IMR-90 (cell line): ENCODE measurements at regions not wholly inside any gene's neighbourhood (a gene's known extent, or its start where the extent isn't known, plus 50 kb on each side); places are given as distances from the start of the nearest gene placed in this dataset.

Experiments used
- ATAC-seq: fragments of 200-7000 bp; cut with Tn5 transposase; 2 replicates; pipeline ENCODE4 v1.9.1; 2020; ENCODE audit warnings: low read depth, mild to moderate bottlenecking, moderate library complexity
- BruUV-seq: library from RNA; stranded (reverse); fragments of 400-500 nt; replicated peaks from 2 replicates; lab custom pipeline; 2021; lab: Mats Ljungman, UMichigan
- CTCF ChIA-PET: fragments of 300-600 bp; formaldehyde crosslinking; extraction: SDS; loops from one replicate; lab custom pipeline; 2021; ENCODE audit warnings: antibody characterized with exemption; lab: Yijun Ruan, JAX
- POLR2A ChIA-PET: fragments of 300-600 bp; sonication (Branson Sonifier 250); formaldehyde crosslinking; loops from one replicate; lab custom pipeline; 2022; ENCODE audit warnings: antibody characterized with exemption; ENCODE audit not compliant: unreplicated experiment; lab: Charles Lee
- DNase-seq: peaks from one replicate; pipeline ENCODE4 v3.0.0; 2013
- H2AFZ ChIP-seq: replicated peaks from 2 replicates; pipeline ENCODE3; 2013; ENCODE audit warnings: low read length, mild to moderate bottlenecking; ENCODE audit not compliant: poor library complexity
- H2AK5ac ChIP-seq: 2 replicates; pipeline ENCODE4 v1.6.1; 2013; ENCODE audit warnings: low read depth, low read length, inconsistent platforms
- H2AK9ac ChIP-seq: replicated peaks from 2 replicates; pipeline ENCODE3; 2013; ENCODE audit warnings: mild to moderate bottlenecking, low read depth, low read length, moderate library complexity; ENCODE audit not compliant: poor library complexity
- H2BK120ac ChIP-seq: 2 replicates; pipeline ENCODE4 v1.6.1; 2013; ENCODE audit warnings: low read depth, low read length, inconsistent platforms
- H2BK15ac ChIP-seq: 3 replicates; pipeline ENCODE4 v1.6.1; 2013; ENCODE audit warnings: low read depth, low read length, inconsistent platforms
- H2BK20ac ChIP-seq: 2 replicates; pipeline ENCODE4 v1.6.1; 2013; ENCODE audit warnings: low read depth, mild to moderate bottlenecking, inconsistent platforms, low read length, moderate library complexity
- H2BK5ac ChIP-seq: 2 replicates; pipeline ENCODE4 v1.6.1; 2013; ENCODE audit warnings: mild to moderate bottlenecking, low read depth, low read length, inconsistent platforms; ENCODE audit not compliant: poor library complexity, severe bottlenecking
- H3K14ac ChIP-seq: replicated peaks from 2 replicates; pipeline ENCODE4 v1.6.1; 2013; ENCODE audit warnings: low read depth, low read length, inconsistent platforms
- H3K18ac ChIP-seq: 2 replicates; pipeline ENCODE4 v1.6.1; 2013; ENCODE audit warnings: low read depth, low read length, control low read depth
- H3K23ac ChIP-seq: 2 replicates; pipeline ENCODE4 v1.6.1; 2013; ENCODE audit warnings: low read depth, low read length, inconsistent platforms
- H3K27ac ChIP-seq: 2 replicates; pipeline ENCODE4 v1.5.1; 2013; ENCODE audit warnings: mild to moderate bottlenecking, control low read depth, low read length; ENCODE audit not compliant: insufficient read depth
- H3K27me3 ChIP-seq: 2 replicates; pipeline ENCODE4 v1.6.1; 2013; ENCODE audit warnings: low read length; ENCODE audit not compliant: control insufficient read depth, insufficient read depth
- H3K36me3 ChIP-seq: 2 replicates; pipeline ENCODE4 v1.6.1; 2013; ENCODE audit warnings: low read length, mixed read lengths; ENCODE audit not compliant: control insufficient read depth, insufficient read depth
- H3K4ac ChIP-seq: 2 replicates; pipeline ENCODE4 v1.6.1; 2013; ENCODE audit warnings: low read depth, low read length, inconsistent platforms
- H3K4me1 ChIP-seq: 2 replicates; pipeline ENCODE4 v1.6.1; 2013; ENCODE audit warnings: low read length, mixed read lengths; ENCODE audit not compliant: control insufficient read depth, insufficient read depth
- H3K4me2 ChIP-seq: 2 replicates; pipeline ENCODE4 v1.6.1; 2013; ENCODE audit warnings: low read depth, mild to moderate bottlenecking, control low read depth, low read length, moderate library complexity
- H3K4me3 ChIP-seq: 2 replicates; pipeline ENCODE4 v1.5.1; 2013; ENCODE audit warnings: low read depth, mild to moderate bottlenecking, control low read depth, low read length, moderate library complexity; ENCODE audit not compliant: insufficient read depth
- H3K56ac ChIP-seq: 2 replicates; pipeline ENCODE4 v1.6.1; 2013; ENCODE audit warnings: low read length, inconsistent platforms; ENCODE audit not compliant: insufficient read depth; ENCODE audit errors: extremely low read depth
- H3K79me1 ChIP-seq, 2 experiments: 2 replicates each; pipeline ENCODE4 v1.6.1; 2013; ENCODE audit warnings: low read length in 2 of 2, inconsistent platforms in 1 of 2, low read depth in 1 of 2
- H3K9ac ChIP-seq: 2 replicates; pipeline ENCODE4 v1.6.1; 2013; ENCODE audit warnings: low read depth, low read length, control low read depth
- H3K9me1 ChIP-seq: 2 replicates; pipeline ENCODE4 v1.6.1; 2013; ENCODE audit warnings: low read length, inconsistent platforms; ENCODE audit not compliant: insufficient read depth
- H3K9me3 ChIP-seq: 2 replicates; pipeline ENCODE4 v1.6.1; 2013; ENCODE audit warnings: low read length; ENCODE audit not compliant: control insufficient read depth, insufficient read depth
- H4K20me1 ChIP-seq: 2 replicates; pipeline ENCODE4 v1.6.1; 2013; ENCODE audit warnings: low read length, inconsistent platforms; ENCODE audit not compliant: insufficient read depth
- H4K5ac ChIP-seq: 2 replicates; pipeline ENCODE4 v1.6.1; 2013; ENCODE audit warnings: mild to moderate bottlenecking, low read depth, low read length, control low read depth
- H4K8ac ChIP-seq, 2 experiments: 2 replicates each; pipeline ENCODE4 v1.6.1; 2013; ENCODE audit warnings: low read depth in 2 of 2, low read length in 2 of 2, control low read depth in 1 of 2, inconsistent platforms in 1 of 2
- H4K91ac ChIP-seq: 2 replicates; pipeline ENCODE4 v1.6.1; 2013; ENCODE audit warnings: low read depth, low read length, inconsistent platforms; ENCODE audit not compliant: insufficient read depth
- ELK1 ChIP-seq: fragments of 150-350 bp; IDR thresholded peaks from 2 replicates; pipeline ENCODE4 v1.6.1; 2016; ENCODE audit warnings: low read depth, mild to moderate bottlenecking, low read length, moderate library complexity, borderline replicate concordance
- RFX5 ChIP-seq: IDR thresholded peaks from 2 replicates; pipeline ENCODE4 v1.8.0; 2012; ENCODE audit warnings: low read depth, mild to moderate bottlenecking, low read length, moderate library complexity
- WGBS, 2 experiments: methylation state at CpG; one replicate each; pipeline versions ENCODE4 v1.1.5 to v1.1.7; 2013; ENCODE audit warnings: missing lambda C conversion rate in 2 of 2; ENCODE audit not compliant: insufficient read length in 1 of 2; ENCODE audit errors: extremely low coverage in 2 of 2; 5-methylcytosine and 5-hydroxymethylcytosine counted together
- dilution Hi-C: fragments of 300-500 bp; cut with HindIII; formaldehyde crosslinking; loops from one replicate; pipeline ENCODE4 v1.14.3; 2018; ENCODE audit warnings: low sequenced_read_pairs; ENCODE audit not compliant: unreplicated experiment
- in situ Hi-C: fragments of 300-500 bp; cut with MboI; formaldehyde crosslinking; loops from 3 replicates; pipeline ENCODE4 v1.14.3; 2019; ENCODE audit warnings: low sequenced_read_pairs, inconsistent platforms, mixed read lengths
- intact Hi-C: fragments of 100-400 bp; cut with micrococcal nuclease; formaldehyde crosslinking; loops from 2 replicates; pipeline ENCODE4 v1.10.0; 2022

DNA sequence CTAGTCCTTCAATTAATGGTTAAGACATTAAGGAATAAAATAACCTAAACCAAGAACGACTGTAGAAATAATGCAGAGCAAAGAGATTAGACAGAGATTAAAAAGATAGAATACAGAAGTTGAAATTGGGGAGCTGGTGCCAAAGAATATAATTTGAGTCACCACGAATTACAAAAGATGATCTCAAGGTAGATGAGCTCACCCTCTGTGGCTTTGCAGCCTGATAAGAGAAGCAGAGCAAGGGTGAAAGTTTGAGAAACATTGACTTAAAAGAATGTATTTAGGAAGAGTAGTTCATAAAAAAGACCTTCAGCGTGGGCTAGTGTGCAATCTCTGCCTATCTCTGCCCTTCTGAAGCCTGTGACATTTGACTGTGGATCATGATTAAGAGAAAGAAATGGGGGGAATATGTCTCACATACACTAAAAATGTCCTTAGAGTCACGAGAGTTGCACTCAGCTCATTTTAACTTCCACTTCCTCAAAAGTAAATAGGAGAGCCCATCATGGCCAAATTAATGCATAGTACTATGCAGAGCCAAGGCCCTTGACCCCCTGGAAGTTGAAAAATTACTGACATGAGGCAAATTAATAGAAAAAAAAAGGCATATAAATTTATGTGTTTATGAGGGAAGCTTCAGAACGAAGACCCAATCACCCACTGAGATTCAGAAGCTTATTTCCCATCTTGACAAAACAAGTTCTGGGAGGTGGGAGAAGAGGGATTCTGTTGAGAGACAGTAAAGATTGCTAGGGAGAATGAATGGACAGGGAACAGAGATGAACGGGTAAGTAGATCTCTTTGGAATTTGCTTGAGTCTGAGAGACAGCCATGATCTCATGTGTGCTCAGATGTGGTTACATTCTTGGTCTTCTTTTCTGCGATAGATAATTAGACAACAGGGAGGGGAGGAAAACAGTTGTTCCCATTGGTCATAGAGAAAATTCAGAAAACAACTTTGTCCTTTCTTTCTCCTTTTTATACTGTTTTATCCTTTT is 395.4 kb upstream of the LRRC7 start:
- no peak overlapping the region for H2AK9ac ChIP-seq
- H3K23ac ChIP-seq: no peak overlapping the region
- no TSS peak for BruUV-seq
- no peak overlapping the region for H3K9ac ChIP-seq
- no peak overlapping the region for H2AK5ac ChIP-seq
- dilution Hi-C loops: no loop called here
- no peaks in the 10 kb centered on the region for H4K20me1 ChIP-seq
- H4K5ac ChIP-seq: no peak overlapping the region
- POLR2A ChIA-PET: no interaction called here
- no peaks in the 10 kb centered on the region for H3K9me1 ChIP-seq
- H3K79me1 ChIP-seq: no peaks in the 10 kb centered on the region
- WGBS, 2 experiments: 43% methylated on average over 1 of the region's 7 CpGs; no CpG with 5 or more reads in 1 of the 2 experiments
- no peak overlapping the region for H4K8ac ChIP-seq
- H2AFZ ChIP-seq: no peak overlapping the region
- no peak overlapping the region for H2BK120ac ChIP-seq
- intact Hi-C loops: no loop called here
- H3K56ac ChIP-seq: no peak overlapping the region
- H2BK15ac ChIP-seq: no peak overlapping the region
- H3K4me2 ChIP-seq: no peak overlapping the region
- no peak overlapping the region for H2BK20ac ChIP-seq
- no peak overlapping the region for H3K14ac ChIP-seq
- H3K4me1 ChIP-seq: no peaks in the 10 kb centered on the region
- ATAC-seq: no peak
- no peak overlapping the region for H3K18ac ChIP-seq
- no peak overlapping the region for H3K27ac ChIP-seq
- H3K9me3 ChIP-seq: no peaks in the 10 kb centered on the region
- TF ChIP-seq ELK1: no peak
- no peak for TF ChIP-seq RFX5
- peak; percentile 0 for DNase-seq
- in situ Hi-C loops: no loop called here
- no peak overlapping the region for H4K91ac ChIP-seq
- CTCF ChIA-PET: interaction anchor here (0.6 kb wide), 1 partner anchor 556 kb away, joined by 3 read pairs; no protein-coding TSS in a partner anchor
- H3K27me3 ChIP-seq: no peaks in the 10 kb centered on the region
- no peak overlapping the region for H3K4ac ChIP-seq
- H3K36me3 ChIP-seq: no peaks in the 10 kb centered on the region
- no peak overlapping the region for H2BK5ac ChIP-seq
- H3K4me3 ChIP-seq: no peak overlapping the region
